ENCODE measurements at regions not wholly inside any gene's neighbourhood (a gene's known extent, or its start where the extent isn't known, plus 50 kb on each side); places are given as distances from the start of the nearest gene placed in this dataset.

- 87% methylated on average over 2 of the region's 2 CpGs for WGBS
- TF ChIP-seq SP1 (IDR thresholded peaks at IDR 0.05) (no peak), HNF4A (conservative IDR thresholded peaks at IDR 0.05) (no peak)
- no peaks in the 10 kb centered on the region for H3K4me1 ChIP-seq (ENCODE audit: control insufficient read depth in 4 of 4, insufficient read depth in 4 of 4, low read length in 3 of 4)
Observed at GRCh38 chr11:119972281-119972680, 165.6 kb downstream of the TRIM29 start.

GRCh38 chr11:119970555-119971304 is 167.2 kb downstream of the TRIM29 start:
- Histone ChIP-seq H3K9ac (ENCODE audit: low read depth in 1 of 2, low read length in 2 of 2) (no peak overlapping the region), H3K9me3 (ENCODE audit: control insufficient read depth in 4 of 4, low read length in 3 of 4) (peaks cover 0 to 2% (median 0%) of the 10 kb centered on the region in 4 donors), H3K27me3 (ENCODE audit: control insufficient read depth in 4 of 4, insufficient read depth in 4 of 4, low read length in 3 of 4) (no peaks in the 10 kb centered on the region), H3K4me1 (ENCODE audit: control insufficient read depth in 4 of 4, insufficient read depth in 4 of 4, low read length in 3 of 4) (no peaks in the 10 kb centered on the region), H3K36me3 (ENCODE audit: control insufficient read depth in 4 of 4, insufficient read depth in 3 of 4, low read depth in 1 of 4, low read length in 3 of 4) (no peaks in the 10 kb centered on the region), H3K4me3 (ENCODE audit: low read depth in 1 of 3, low read length in 3 of 3) (no peak overlapping the region), H3K27ac (ENCODE audit: low read depth in 1 of 2, low read length in 2 of 2) (no peak overlapping the region)
- TF ChIP-seq JUND (IDR thresholded peaks at IDR 0.05): no peak
- WGBS: 78% methylated on average over 15 of the region's 15 CpGs
- no peak for DNase-seq (ENCODE audit: low spot score)

More at GRCh38 chr11:119972281-119972680, 165.6 kb downstream of the TRIM29 start:
- no peaks in the 10 kb centered on the region for H3K36me3 ChIP-seq (ENCODE audit: control insufficient read depth in 4 of 4, insufficient read depth in 3 of 4, low read depth in 1 of 4, low read length in 3 of 4)
- DNase-seq (ENCODE audit: low spot score): no peak
- no peak overlapping the region for H3K9ac ChIP-seq (ENCODE audit: low read depth in 1 of 2, low read length in 2 of 2)
- H3K27ac ChIP-seq (ENCODE audit: low read depth in 1 of 2, low read length in 2 of 2): no peak overlapping the region
- H3K27me3 ChIP-seq (ENCODE audit: control insufficient read depth in 4 of 4, insufficient read depth in 4 of 4, low read length in 3 of 4): no peaks in the 10 kb centered on the region
- H3K9me3 ChIP-seq (ENCODE audit: control insufficient read depth in 4 of 4, low read length in 3 of 4): peaks cover 0 to 2% (median 0%) of the 10 kb centered on the region in 4 donors
- H3K4me3 ChIP-seq (ENCODE audit: low read depth in 1 of 3, low read length in 3 of 3): no peak overlapping the region

- H3K36me3 ChIP-seq (ENCODE audit: control insufficient read depth in 4 of 4, insufficient read depth in 3 of 4, low read depth in 1 of 4, low read length in 3 of 4): no peaks in the 10 kb centered on the region
- WGBS: 68% methylated on average over 8 of the region's 8 CpGs
- no peaks in the 10 kb centered on the region for H3K4me1 ChIP-seq (ENCODE audit: control insufficient read depth in 4 of 4, insufficient read depth in 4 of 4, low read length in 3 of 4)
- DNase-seq (ENCODE audit: low spot score): no peak
- TF ChIP-seq EGR1 (IDR thresholded peaks at IDR 0.05; ENCODE audit: low read depth in 2 of 2) (no peak), YY1 (IDR thresholded peaks at IDR 0.05) (no peak), HNF4G (IDR thresholded peaks at IDR 0.05) (no peak), ZBTB33 (IDR thresholded peaks at IDR 0.05) (no peak), JUND (IDR thresholded peaks at IDR 0.05) (no peak), GABPA (IDR thresholded peaks at IDR 0.05 in 1 of 2, conservative IDR thresholded peaks at IDR 0.05 in 1 of 2) (no peak), FOXA1 (IDR thresholded peaks at IDR 0.05) (no peak), REST (IDR thresholded peaks at IDR 0.05) (no peak), FOXA2 (IDR thresholded peaks at IDR 0.05) (no peak), NR2F2 (IDR thresholded peaks at IDR 0.05) (no peak), RAD21 (IDR thresholded peaks at IDR 0.05) (no peak), HNF4A (conservative IDR thresholded peaks at IDR 0.05) (no peak), TAF1 (conservative IDR thresholded peaks at IDR 0.05) (no peak), MAX (IDR thresholded peaks at IDR 0.05) (no peak), SP1 (IDR thresholded peaks at IDR 0.05) (no peak), CTCF (IDR thresholded peaks at IDR 0.05; ENCODE audit: low read depth, low read length, missing input control) (no peak), RXRA (IDR thresholded peaks at IDR 0.05) (no peak), ATF3 (IDR thresholded peaks at IDR 0.05) (no peak)
- H3K9ac ChIP-seq (ENCODE audit: low read depth in 1 of 2, low read length in 2 of 2): no peak overlapping the region
- H3K9me3 ChIP-seq (ENCODE audit: control insufficient read depth in 4 of 4, low read length in 3 of 4): no peaks in the 10 kb centered on the region
- H3K27ac ChIP-seq (ENCODE audit: low read depth in 1 of 2, low read length in 2 of 2): no peak overlapping the region
- H3K4me3 ChIP-seq (ENCODE audit: low read depth in 1 of 3, low read length in 3 of 3): no peak overlapping the region
- H3K27me3 ChIP-seq (ENCODE audit: control insufficient read depth in 4 of 4, insufficient read depth in 4 of 4, low read length in 3 of 4): peaks cover 0 to 8% (median 0%) of the 10 kb centered on the region in 4 donors
Observed at GRCh38 chr11:119964136-119965025, 173.5 kb downstream of the TRIM29 start.

Measured in liver (tissue), 8 donors.